GM15510 (cell line): ENCODE measurements at regions not wholly inside any gene's neighbourhood (a gene's known extent, or its start where the extent isn't known, plus 50 kb on each side); places are given as distances from the start of the nearest gene placed in this dataset.

ENCODE experiments used
- POLR2A ChIP-seq: IDR thresholded peaks from 3 replicates; pipeline ENCODE4 v1.6.1; 2011; ENCODE audit warnings: borderline replicate concordance; ENCODE audit not compliant: insufficient read length; ENCODE audit errors: extremely low read depth

- TF ChIP-seq POLR2A, result no peak
Measured at GRCh38 chr7:149558149-149558861, 60.7 kb upstream of the ZNF746 start.

GRCh38 chr7:149552799-149553198, 55.2 kb upstream of the ZNF746 start:
- no peak for TF ChIP-seq POLR2A
